Left cardiac atrium (tissue), 4 donors: ENCODE measurements at regions not wholly inside any gene's neighbourhood (a gene's known extent, or its start where the extent isn't known, plus 50 kb on each side); places are given as distances from the start of the nearest gene placed in this dataset.

Experiments
- ATAC-seq, 2 donors: fragments of 200-7000 bp; cut with Tn5 transposase; one replicate each; pipeline ENCODE4 v1.9.1; 2020; ENCODE audit warnings: mild to moderate bottlenecking in 2 of 2, moderate library complexity in 2 of 2
- DNase-seq: peaks from one replicate; pipeline ENCODE4 v3.0.0-alpha.2; 2020
- intact Hi-C, 2 donors: fragments of 100-400 bp; cut with DNase I; formaldehyde crosslinking; loops; one replicate each; pipeline versions ENCODE4 v1.14.1 to v1.15.1; 2022 to 2023
- donor health status: DM: no; HTN: yes; CAD: no.
- donor health status: DM: no; HTN: yes; CAD: no; lungs with severe emphysema.
- donor health status: DM: yes; HTN: yes; CAD: no.
- donor health status: Dilated cardiomyopathy.

- DNase-seq (peak; percentile 19), ATAC-seq (peak; percentile 24 to 50)
- intact Hi-C loops: no loop called here
Observed at GRCh38 chrX:139203651-139204570, 326.6 kb upstream of the F9 start.

GRCh38 chrX:139202742-139203420, 327.7 kb upstream of the F9 start:
- DNase-seq: no peak
- intact Hi-C loops: no loop called here
- no peak for ATAC-seq

GRCh38 chrX:139201924-139202323, 328.6 kb upstream of the F9 start:
- ATAC-seq: no peak

GRCh38 chrX:139200793-139201192, 329.7 kb upstream of the F9 start:
- ATAC-seq (no peak), DNase-seq (no peak)
- intact Hi-C loops: no loop called here

More at GRCh38 chrX:139201924-139202323, 328.6 kb upstream of the F9 start:
- no peak for DNase-seq
- intact Hi-C loops: no loop called here

- DNase-seq (no peak), ATAC-seq (no peak)
- intact Hi-C loops: no loop called here
Observed at GRCh38 chrX:139200346-139200745, 330.2 kb upstream of the F9 start.

- no peak for DNase-seq
- no peak for ATAC-seq
- intact Hi-C loops: no loop called here
Observed at GRCh38 chrX:139199933-139200332, 330.6 kb upstream of the F9 start.

GRCh38 chrX:139198936-139199335, 331.6 kb upstream of the F9 start:
- no peak for DNase-seq
- ATAC-seq: no peak
- intact Hi-C loops: no loop called here

GRCh38 chrX:139196890-139197289, 333.6 kb upstream of the F9 start:
- DNase-seq (no peak), ATAC-seq (no peak)
- intact Hi-C loops: no loop called here

- DNase-seq (peak; percentile 28), ATAC-seq (peak; percentile 23 to 55)
- intact Hi-C loops: no loop called here
Observed at GRCh38 chrX:139194571-139195280, 335.8 kb upstream of the F9 start.

GRCh38 chrX:139192386-139192961, 338.1 kb upstream of the F9 start:
- no peak for ATAC-seq
- intact Hi-C loops: no loop called here
- no peak for DNase-seq

GRCh38 chrX:139191746-139192385, 338.7 kb upstream of the F9 start:
- intact Hi-C loops: no loop called here
- DNase-seq (no peak), ATAC-seq (no peak)

- intact Hi-C loops: no loop called here
- ATAC-seq (no peak), DNase-seq (no peak)
Observed at GRCh38 chrX:139191286-139191685, 339.3 kb upstream of the F9 start.

GRCh38 chrX:139187738-139188137, 342.8 kb upstream of the F9 start:
- DNase-seq: no peak
- no peak for ATAC-seq

GRCh38 chrX:139186991-139187390, 343.5 kb upstream of the F9 start:
- DNase-seq: no peak
- no peak for ATAC-seq
- intact Hi-C loops: no loop called here

More at GRCh38 chrX:139187738-139188137, 342.8 kb upstream of the F9 start:
- intact Hi-C loops: no loop called here

GRCh38 chrX:139179592-139179991, 350.9 kb upstream of the F9 start:
- ATAC-seq (no peak), DNase-seq (no peak)
- intact Hi-C loops: no loop called here

GRCh38 chrX:139178980-139179379, 351.6 kb upstream of the F9 start:
- DNase-seq (no peak), ATAC-seq (no peak)
- intact Hi-C loops: no loop called here

- intact Hi-C loops: no loop called here
- ATAC-seq (no peak), DNase-seq (no peak)
Observed at GRCh38 chrX:139172731-139173130, 357.8 kb upstream of the F9 start.

GRCh38 chrX:139170526-139171173, 359.9 kb upstream of the F9 start:
- no peak for DNase-seq
- intact Hi-C loops: no loop called here
- ATAC-seq: no peak

GRCh38 chrX:139167282-139167681, 363.3 kb upstream of the F9 start:
- ATAC-seq: no peak
- intact Hi-C loops: no loop called here
- DNase-seq: no peak
